ENCODE measurements at regions not wholly inside any gene's neighbourhood (a gene's known extent, or its start where the extent isn't known, plus 50 kb on each side); places are given as distances from the start of the nearest gene placed in this dataset.

DNA sequence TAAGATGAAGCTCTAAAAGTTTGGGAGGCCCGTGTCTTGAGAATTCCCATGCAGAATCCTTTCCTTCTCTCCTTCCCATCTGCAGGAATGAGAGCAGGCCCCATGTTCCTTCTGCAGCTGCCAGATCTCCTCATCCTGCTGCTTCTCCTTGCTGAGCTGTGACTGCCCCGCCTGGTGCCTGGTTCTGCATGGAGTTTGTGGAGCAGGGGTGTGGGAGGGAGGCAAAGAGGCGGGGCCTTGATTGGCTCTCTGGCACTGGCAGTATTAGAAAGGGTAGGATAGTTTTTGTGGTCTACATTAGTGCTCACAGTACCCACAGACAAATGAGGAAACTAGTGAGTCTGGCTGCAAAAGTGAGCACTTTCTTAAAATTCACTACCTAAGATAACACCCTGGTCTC, 91.1 kb upstream of the CLPB start:
- Histone ChIP-seq H3K36me3 (no peaks in the 10 kb centered on the region), H3K9me3 (no peaks in the 10 kb centered on the region), H3K4me3 (no peak overlapping the region), H3K4me1 (ENCODE audit: insufficient read depth) (no peaks in the 10 kb centered on the region), H3K27ac (no peak overlapping the region), H3K27me3 (no peaks in the 10 kb centered on the region)
- DNase-seq: no peak
- 70 to 72% (median 70%) methylated on average over 3 of the region's 3 CpGs for whole genome bisulfite sequencing, 3 donors
- TF ChIP-seq CTCF (IDR thresholded peaks at IDR 0.05): no peak
- TF ChIP-seq EP300 (IDR thresholded peaks at IDR 0.05): no peak
- TF ChIP-seq POLR2A (IDR thresholded peaks at IDR 0.05): no peak
- intact Hi-C loops (cut with DNase I): no loop called here

- no peak for DNase-seq
- intact Hi-C loops (cut with DNase I): no loop called here
- no peaks in the 10 kb centered on the region for H3K4me1 ChIP-seq (ENCODE audit: insufficient read depth)
Measured at GRCh38 chr11:72524711-72525110, 90.4 kb upstream of the CLPB start.

GRCh38 chr11:72523991-72524390, 89.7 kb upstream of the CLPB start:
- 91 to 94% (median 92%) methylated on average over 2 of the region's 2 CpGs for WGBS, 3 donors
- intact Hi-C loops (cut with DNase I): no loop called here

More at GRCh38 chr11:72524711-72525110, 90.4 kb upstream of the CLPB start:
- no peak overlapping the region for H3K4me3 ChIP-seq
- no peak for TF ChIP-seq EP300 (IDR thresholded peaks at IDR 0.05)
- no peak for TF ChIP-seq POLR2A (IDR thresholded peaks at IDR 0.05)
- no peak for TF ChIP-seq CTCF (IDR thresholded peaks at IDR 0.05)
- WGBS, 3 donors: 81 to 88% (median 86%) methylated on average over 2 of the region's 2 CpGs
- no peak overlapping the region for H3K27ac ChIP-seq
- no peaks in the 10 kb centered on the region for H3K27me3 ChIP-seq
- H3K36me3 ChIP-seq: no peaks in the 10 kb centered on the region
- H3K9me3 ChIP-seq: no peaks in the 10 kb centered on the region

DNA sequence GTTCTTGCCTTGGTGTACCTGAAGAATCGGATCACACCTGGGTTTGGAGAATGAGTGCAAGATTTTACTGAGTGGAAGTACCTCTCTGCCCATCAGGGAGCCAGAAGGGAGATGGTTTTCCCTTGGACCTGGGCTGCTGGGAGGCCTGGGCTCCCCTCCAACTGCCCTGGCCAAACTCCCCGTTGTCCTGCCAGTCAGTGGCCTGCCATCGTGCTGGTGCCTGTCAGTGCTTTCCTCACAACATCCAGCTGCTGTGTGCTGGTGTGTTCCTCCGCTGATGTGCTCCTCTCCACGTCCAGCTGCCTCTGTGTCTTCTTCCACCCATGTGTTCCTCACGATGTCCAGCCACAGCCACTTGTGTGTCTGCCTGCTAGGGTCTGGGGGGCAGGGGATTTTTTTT, 87.9 kb upstream of the CLPB start:
- 66 to 80% (median 73%) methylated on average over 6 of the region's 6 CpGs for WGBS, 3 donors
- H3K4me3 ChIP-seq: no peak overlapping the region
- no peaks in the 10 kb centered on the region for H3K4me1 ChIP-seq (ENCODE audit: insufficient read depth)
- H3K9me3 ChIP-seq: no peaks in the 10 kb centered on the region
- no peak for DNase-seq
- no peaks in the 10 kb centered on the region for H3K27me3 ChIP-seq
- intact Hi-C loops (cut with DNase I): no loop called here
- H3K27ac ChIP-seq: no peak overlapping the region
- TF ChIP-seq CTCF (IDR thresholded peaks at IDR 0.05): no peak
- no peak for TF ChIP-seq EP300 (IDR thresholded peaks at IDR 0.05)
- no peak for TF ChIP-seq POLR2A (IDR thresholded peaks at IDR 0.05)
- no peaks in the 10 kb centered on the region for H3K36me3 ChIP-seq

More at GRCh38 chr11:72523991-72524390, 89.7 kb upstream of the CLPB start:
- no peak for TF ChIP-seq CTCF (IDR thresholded peaks at IDR 0.05)
- TF ChIP-seq POLR2A (IDR thresholded peaks at IDR 0.05): no peak
- no peak for TF ChIP-seq EP300 (IDR thresholded peaks at IDR 0.05)
- Histone ChIP-seq H3K36me3 (no peaks in the 10 kb centered on the region), H3K27ac (no peak overlapping the region), H3K4me3 (no peak overlapping the region), H3K27me3 (no peaks in the 10 kb centered on the region), H3K9me3 (no peaks in the 10 kb centered on the region), H3K4me1 (ENCODE audit: insufficient read depth) (no peaks in the 10 kb centered on the region)
- DNase-seq: no peak

- WGBS, 3 donors: 91 to 100% (median 96%) methylated on average over 1 of the region's 1 CpG
- no peaks in the 10 kb centered on the region for H3K4me1 ChIP-seq (ENCODE audit: insufficient read depth)
- H3K4me3 ChIP-seq: no peak overlapping the region
- H3K36me3 ChIP-seq: no peaks in the 10 kb centered on the region
- H3K27ac ChIP-seq: no peak overlapping the region
- no peak for DNase-seq
- no peaks in the 10 kb centered on the region for H3K9me3 ChIP-seq
- H3K27me3 ChIP-seq: no peaks in the 10 kb centered on the region
- intact Hi-C loops (cut with DNase I): no loop called here
- TF ChIP-seq CTCF (IDR thresholded peaks at IDR 0.05): no peak
- no peak for TF ChIP-seq EP300 (IDR thresholded peaks at IDR 0.05)
- TF ChIP-seq POLR2A (IDR thresholded peaks at IDR 0.05): no peak
Measured at GRCh38 chr11:72521664-72522063, 87.3 kb upstream of the CLPB start.

Data from ovary (tissue), 7 donors.